ENCODE measurements at regions not wholly inside any gene's neighbourhood (a gene's known extent, or its start where the extent isn't known, plus 50 kb on each side); places are given as distances from the start of the nearest gene placed in this dataset.

GRCh38 chr16:35480361-35480760, 2020.9 kb downstream of the TP53TG3F start:
- no peaks in the 10 kb centered on the region for H3K27me3 Mint-ChIP-seq (ENCODE audit: unreplicated experiment)
- no peak for TF ChIP-seq CTCF (IDR thresholded peaks at IDR 0.05)

GRCh38 chr16:35480988-35481387, 2021.6 kb downstream of the TP53TG3F start:
- H3K27me3 Mint-ChIP-seq (ENCODE audit: unreplicated experiment): no peaks in the 10 kb centered on the region
- no peaks in the 10 kb centered on the region for H3K4me1 Mint-ChIP-seq (ENCODE audit: unreplicated experiment)
- no peak overlapping the region for H3K4me3 Mint-ChIP-seq (ENCODE audit: unreplicated experiment)

More at GRCh38 chr16:35480361-35480760, 2020.9 kb downstream of the TP53TG3F start:
- Mint-ChIP-seq H3K4me1 (ENCODE audit: unreplicated experiment) (no peaks in the 10 kb centered on the region), H3K27ac (ENCODE audit: unreplicated experiment) (no peak overlapping the region), H3K4me3 (ENCODE audit: unreplicated experiment) (no peak overlapping the region), H3K9me3 (ENCODE audit: unreplicated experiment) (peaks cover 49% of the 10 kb centered on the region), H3K36me3 (ENCODE audit: unreplicated experiment) (peaks cover 2% of the 10 kb centered on the region)
- DNase-seq (ENCODE audit: extremely low spot score, unreplicated experiment): no peak

GRCh38 chr16:35485915-35486314, 2026.5 kb downstream of the TP53TG3F start:
- Mint-ChIP-seq H3K27ac (ENCODE audit: unreplicated experiment) (no peak overlapping the region), H3K9me3 (ENCODE audit: unreplicated experiment) (peaks cover 51% of the 10 kb centered on the region), H3K4me3 (ENCODE audit: unreplicated experiment) (no peak overlapping the region), H3K36me3 (ENCODE audit: unreplicated experiment) (peaks cover 2% of the 10 kb centered on the region), H3K27me3 (ENCODE audit: unreplicated experiment) (no peaks in the 10 kb centered on the region), H3K4me1 (ENCODE audit: unreplicated experiment) (no peaks in the 10 kb centered on the region)
- no peak for TF ChIP-seq CTCF (IDR thresholded peaks at IDR 0.05)
- no peak for DNase-seq (ENCODE audit: extremely low spot score, unreplicated experiment)

More at GRCh38 chr16:35480988-35481387, 2021.6 kb downstream of the TP53TG3F start:
- H3K36me3 Mint-ChIP-seq (ENCODE audit: unreplicated experiment): peaks cover 2% of the 10 kb centered on the region
- no peak for DNase-seq (ENCODE audit: extremely low spot score, unreplicated experiment)
- H3K9me3 Mint-ChIP-seq (ENCODE audit: unreplicated experiment): peaks cover 43% of the 10 kb centered on the region
- no peak overlapping the region for H3K27ac Mint-ChIP-seq (ENCODE audit: unreplicated experiment)
- TF ChIP-seq CTCF (IDR thresholded peaks at IDR 0.05): no peak

GRCh38 chr16:35492225-35492624, 2032.8 kb downstream of the TP53TG3F start:
- DNase-seq (ENCODE audit: extremely low spot score, unreplicated experiment): no peak
- no peaks in the 10 kb centered on the region for H3K27me3 Mint-ChIP-seq (ENCODE audit: unreplicated experiment)
- no peak for TF ChIP-seq CTCF (IDR thresholded peaks at IDR 0.05)
- H3K9me3 Mint-ChIP-seq (ENCODE audit: unreplicated experiment): peaks cover 61% of the 10 kb centered on the region
- H3K4me1 Mint-ChIP-seq (ENCODE audit: unreplicated experiment): no peaks in the 10 kb centered on the region
- no peak overlapping the region for H3K4me3 Mint-ChIP-seq (ENCODE audit: unreplicated experiment)
- no peaks in the 10 kb centered on the region for H3K36me3 Mint-ChIP-seq (ENCODE audit: unreplicated experiment)
- no peak overlapping the region for H3K27ac Mint-ChIP-seq (ENCODE audit: unreplicated experiment)

GRCh38 chr16:35497399-35497798, 2038.0 kb downstream of the TP53TG3F start:
- H3K36me3 Mint-ChIP-seq (ENCODE audit: unreplicated experiment): no peaks in the 10 kb centered on the region
- TF ChIP-seq CTCF (IDR thresholded peaks at IDR 0.05): no peak
- no peaks in the 10 kb centered on the region for H3K4me1 Mint-ChIP-seq (ENCODE audit: unreplicated experiment)
- H3K4me3 Mint-ChIP-seq (ENCODE audit: unreplicated experiment): no peak overlapping the region
- H3K9me3 Mint-ChIP-seq (ENCODE audit: unreplicated experiment): peaks cover 45% of the 10 kb centered on the region
- no peak overlapping the region for H3K27ac Mint-ChIP-seq (ENCODE audit: unreplicated experiment)
- no peaks in the 10 kb centered on the region for H3K27me3 Mint-ChIP-seq (ENCODE audit: unreplicated experiment)
- no peak for DNase-seq (ENCODE audit: extremely low spot score, unreplicated experiment)

All from osteocyte (in vitro differentiated cells).